ENCODE measurements at regions not wholly inside any gene's neighbourhood (a gene's known extent, or its start where the extent isn't known, plus 50 kb on each side); places are given as distances from the start of the nearest gene placed in this dataset.
"Not testable (repeated sequence)": the region's sequence is repeated elsewhere in the genome, so short reads cannot be mapped to it uniquely, and the experiment has no call there.

DNA sequence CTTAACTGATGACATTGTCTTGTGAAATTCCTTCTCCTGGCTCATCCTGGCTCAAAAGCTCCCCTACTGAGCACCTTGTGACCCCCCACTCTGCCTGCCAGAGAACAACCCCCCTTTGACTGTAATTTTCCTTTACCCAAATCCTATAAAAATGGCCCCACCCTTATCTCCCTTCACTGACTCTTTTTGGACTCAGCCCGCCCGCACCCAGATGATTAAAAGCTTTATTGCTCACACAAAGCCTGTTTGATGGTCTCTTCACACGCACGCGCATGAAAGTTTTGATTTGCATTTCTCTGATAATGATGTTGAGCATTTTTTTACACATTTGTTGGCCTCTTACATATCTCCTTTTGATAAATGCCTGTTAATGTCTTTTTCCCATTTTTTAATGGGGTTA, 83.5 kb upstream of the MB21D2 start:
- FAIRE-seq; H3K4me3 ChIP-seq; H3K9ac ChIP-seq (ENCODE audit: insufficient read depth in 1 of 2, low read depth in 2 of 2, low read length in 2 of 2); DNase-seq (ENCODE audit: extremely low read depth in 1 of 4, low spot score in 3 of 4); H3K4me2 ChIP-seq (ENCODE audit: insufficient read depth, low read length); H3K79me2 ChIP-seq (ENCODE audit: control insufficient read depth, insufficient read depth, low read length); H2AFZ ChIP-seq (ENCODE audit: low read depth, low read length); CTCF ChIA-PET (ENCODE audit: low intra/inter-chr PET ratio); H3K4me1 ChIP-seq (replicated peaks in 1 of 2; ENCODE audit: control insufficient read depth in 2 of 2, insufficient read depth in 2 of 2, low read length in 2 of 2); H3K27ac ChIP-seq (ENCODE audit: extremely low read depth, low read depth, low read length); BruUV-seq (replicated peaks); H3K9me1 ChIP-seq (ENCODE audit: control insufficient read depth, insufficient read depth, low read length); H3K27me3 ChIP-seq (ENCODE audit: control insufficient read depth in 2 of 2, insufficient read depth in 2 of 2, low read length in 2 of 2); POLR2A ChIA-PET; in situ Hi-C loops (cut with MboI); intact Hi-C loops (cut with micrococcal nuclease); H3K9me3 ChIP-seq (replicated peaks; ENCODE audit: control insufficient read depth, insufficient read depth, low read depth, low read length); H3K36me3 ChIP-seq (ENCODE audit: control insufficient read depth, insufficient read depth, low read length); ATAC-seq; H4K20me1 ChIP-seq (replicated peaks; ENCODE audit: control insufficient read depth, insufficient read depth, low read length): not testable (repeated sequence)
- 0% methylated on average over 5 of the region's 5 CpGs for WGBS (ENCODE audit: insufficient coverage, low coverage, missing lambda C conversion rate)

DNA sequence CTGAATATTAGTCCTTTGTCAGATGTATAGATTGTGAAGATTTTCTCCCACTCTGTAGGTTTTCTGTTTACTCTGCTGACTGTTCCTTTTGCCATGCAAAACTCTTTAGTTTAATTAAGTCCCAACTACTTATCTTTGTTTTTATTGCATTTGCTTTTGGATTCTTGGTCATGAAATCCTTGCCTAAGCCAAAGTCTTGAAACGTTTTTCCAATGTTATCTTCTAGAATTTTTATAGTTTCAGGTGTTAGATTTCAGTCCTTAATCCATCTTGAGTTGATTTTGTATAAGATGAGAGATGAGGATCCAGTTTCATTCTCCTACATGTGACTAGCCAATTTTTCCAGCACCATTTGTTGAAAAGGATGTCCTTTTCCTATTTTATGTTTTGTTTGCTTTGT, 86.0 kb upstream of the MB21D2 start:
- H3K27ac ChIP-seq (ENCODE audit: extremely low read depth, low read depth, low read length); H4K20me1 ChIP-seq (replicated peaks; ENCODE audit: control insufficient read depth, insufficient read depth, low read length); DNase-seq (ENCODE audit: extremely low read depth in 1 of 4, low spot score in 3 of 4); H3K79me2 ChIP-seq (ENCODE audit: control insufficient read depth, insufficient read depth, low read length); FAIRE-seq; H2AFZ ChIP-seq (ENCODE audit: low read depth, low read length); BruUV-seq (replicated peaks); H3K4me2 ChIP-seq (ENCODE audit: insufficient read depth, low read length); H3K27me3 ChIP-seq (ENCODE audit: control insufficient read depth in 2 of 2, insufficient read depth in 2 of 2, low read length in 2 of 2); intact Hi-C loops (cut with micrococcal nuclease); CTCF ChIA-PET (ENCODE audit: low intra/inter-chr PET ratio); H3K4me1 ChIP-seq (replicated peaks in 1 of 2; ENCODE audit: control insufficient read depth in 2 of 2, insufficient read depth in 2 of 2, low read length in 2 of 2); H3K9me3 ChIP-seq (replicated peaks; ENCODE audit: control insufficient read depth, insufficient read depth, low read depth, low read length); H3K9ac ChIP-seq (ENCODE audit: insufficient read depth in 1 of 2, low read depth in 2 of 2, low read length in 2 of 2); POLR2A ChIA-PET; in situ Hi-C loops (cut with MboI); H3K36me3 ChIP-seq (ENCODE audit: control insufficient read depth, insufficient read depth, low read length); ATAC-seq; H3K9me1 ChIP-seq (ENCODE audit: control insufficient read depth, insufficient read depth, low read length); H3K4me3 ChIP-seq: not testable (repeated sequence)
- 5% methylated on average over 1 of the region's 1 CpG for WGBS (ENCODE audit: insufficient coverage, low coverage, missing lambda C conversion rate)
